Heart left ventricle (tissue), 16 donors: ENCODE measurements at regions not wholly inside any gene's neighbourhood (a gene's known extent, or its start where the extent isn't known, plus 50 kb on each side); places are given as distances from the start of the nearest gene placed in this dataset.

ENCODE experiments used
- ATAC-seq, 4 donors: fragments of 200-7000 bp; cut with Tn5 transposase; one replicate each; pipeline ENCODE4 v1.9.1; 2020 to 2022; ENCODE audit warnings: moderate library complexity in 4 of 4, mild to moderate bottlenecking in 3 of 4, moderate number of reproducible peaks in 1 of 4
- DNase-seq, 5 donors: peaks; one replicate each; pipeline ENCODE4 v3.0.0-alpha.2; 2020
- H3K27ac ChIP-seq, 12 donors: fragments of 200-600 bp; sonication (generic) in 4 of 12; one replicate each; pipeline versions ENCODE4 v1.5.0 to v1.8.0; 2016 to 2022; ENCODE audit warnings: mild to moderate bottlenecking in 2 of 12
- H3K27me3 ChIP-seq, 9 donors: fragments of 200-600 bp; sonication (generic) in 2 of 9; one replicate each; pipeline versions ENCODE4 v1.5.1 to v1.8.0; 2016 to 2022; ENCODE audit warnings: mild to moderate bottlenecking in 3 of 9
- H3K36me3 ChIP-seq, 9 donors: fragments of 200-600 bp; sonication (generic) in 2 of 9; one replicate each; pipeline versions ENCODE4 v1.5.0 to v1.8.0; 2018 to 2022; ENCODE audit warnings: mild to moderate bottlenecking in 2 of 9
- H3K4me1 ChIP-seq, 12 donors: fragments of 200-600 bp; sonication (generic) in 4 of 12; one replicate each; pipeline versions ENCODE4 v1.5.0 to v1.8.0; 2016 to 2022; ENCODE audit warnings: mild to moderate bottlenecking in 3 of 12
- H3K4me3 ChIP-seq, 12 donors: fragments of 200-600 bp; sonication (generic) in 4 of 12; one replicate each; pipeline versions ENCODE4 v1.5.0 to v1.8.0; 2017 to 2022; ENCODE audit warnings: mild to moderate bottlenecking in 9 of 12, moderate library complexity in 4 of 12
- H3K9me3 ChIP-seq, 12 donors: fragments of 200-600 bp; sonication (generic) in 4 of 12; one replicate each; pipeline versions ENCODE4 v1.5.0 to v1.8.0; 2016 to 2022; ENCODE audit warnings: mild to moderate bottlenecking in 1 of 12
- POLR2A ChIP-seq, 2 donors: fragments of 450-650 bp; IDR thresholded peaks; one replicate each; pipeline ENCODE4 v1.6.1; 2017; ENCODE audit warnings: antibody characterized with exemption in 2 of 2, mild to moderate bottlenecking in 2 of 2, moderate library complexity in 2 of 2
- WGBS, 4 donors: extraction: QIAGEN DNeasy Blood & Tissue Kit in 2 of 4; methylation state at CpG; one replicate each; pipeline versions ENCODE4 v1.1.5 to v1.1.7; 2013 to 2018; 5-methylcytosine and 5-hydroxymethylcytosine counted together
- intact Hi-C, 10 donors: fragments of 100-400 bp; cut with DNase I; formaldehyde crosslinking; loops; one replicate each; pipeline versions ENCODE4 v1.11.1 to v1.14.2; 2022
- TF ChIP-seq, protein P1 (sequence below), 12 donors: fragments of 200-600 bp; sonication (generic) in 4 of 12; IDR thresholded peaks; one replicate each; pipeline versions ENCODE4 v1.5.0 to v1.8.0; 2018 to 2022; ENCODE audit warnings: antibody characterized with exemption in 12 of 12, mild to moderate bottlenecking in 5 of 12
- donor health status: ischemic (EF 13 %, LVEDD 7.1; RV severe dilation, severe dysfunction).
- donor health status: healthy with polysubstance abuse.
- donor health status: DM: no; HTN: yes; CAD: no.
- donor health status: DM: no; HTN: no; CAD: no.
- donor health status: ischemic (EF 25% LVEDD 6.9; RV normal size, moderate dysfunction).
- donor health status: ischemic (EF 25% LVEDD 5.7; RV mildly dilated, moderate dysfunction).
- donor health status: healthy.
- donor health status: DM: yes; HTN: yes; CAD: no.
- donor health status: ischemic (EF 35%, LVEDD 5.7; RV mildly dilated, moderate dysfunction).
- donor health status: nonischemic (EF 11% LVEDD 7.7; RV severe dilation, severe dysfunction).
- donor health status: DM: yes; HTN: yes; CAD: no.
- donor health status: PGD.
- donor health status: ischemic (EF 29% LVEDD 5.4; RV normal size, mild dysfunction).
- donor health status: nonischemic (EF 23%, LVEDD 6.1; RV moderate dilation, normal function).

DNA sequence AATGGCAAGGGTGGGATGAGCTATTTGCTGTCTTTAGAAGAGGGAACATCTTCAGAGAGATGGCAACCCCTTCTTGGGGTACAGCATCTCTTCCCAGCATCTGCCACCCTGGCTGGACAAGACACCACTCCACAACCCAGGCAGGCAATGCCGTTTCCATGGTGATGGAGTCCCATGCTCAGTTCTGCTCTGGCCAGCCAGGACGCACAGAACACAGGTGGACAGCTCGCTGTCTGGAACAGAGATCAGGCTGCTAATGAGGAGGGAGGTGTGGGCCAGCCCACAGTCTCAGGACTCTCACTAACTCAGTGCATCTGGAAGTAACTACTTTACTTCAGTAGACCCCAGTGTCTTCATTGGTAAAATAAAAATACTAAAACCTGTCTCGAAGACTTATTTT, 321.0 kb upstream of the CPEB2 start:
- no peaks in the 10 kb centered on the region for H3K4me1 ChIP-seq
- H3K4me3 ChIP-seq: no peak overlapping the region
- H3K36me3 ChIP-seq: no peaks in the 10 kb centered on the region
- no peak overlapping the region for H3K27ac ChIP-seq
- no peaks in the 10 kb centered on the region for H3K27me3 ChIP-seq
- DNase-seq: no peak
- 82 to 89% (median 85%) methylated on average over 1 to 4 of the region's 4 CpGs for WGBS, 4 donors
- intact Hi-C loops: no loop called here
- TF ChIP-seq, protein P1, sequence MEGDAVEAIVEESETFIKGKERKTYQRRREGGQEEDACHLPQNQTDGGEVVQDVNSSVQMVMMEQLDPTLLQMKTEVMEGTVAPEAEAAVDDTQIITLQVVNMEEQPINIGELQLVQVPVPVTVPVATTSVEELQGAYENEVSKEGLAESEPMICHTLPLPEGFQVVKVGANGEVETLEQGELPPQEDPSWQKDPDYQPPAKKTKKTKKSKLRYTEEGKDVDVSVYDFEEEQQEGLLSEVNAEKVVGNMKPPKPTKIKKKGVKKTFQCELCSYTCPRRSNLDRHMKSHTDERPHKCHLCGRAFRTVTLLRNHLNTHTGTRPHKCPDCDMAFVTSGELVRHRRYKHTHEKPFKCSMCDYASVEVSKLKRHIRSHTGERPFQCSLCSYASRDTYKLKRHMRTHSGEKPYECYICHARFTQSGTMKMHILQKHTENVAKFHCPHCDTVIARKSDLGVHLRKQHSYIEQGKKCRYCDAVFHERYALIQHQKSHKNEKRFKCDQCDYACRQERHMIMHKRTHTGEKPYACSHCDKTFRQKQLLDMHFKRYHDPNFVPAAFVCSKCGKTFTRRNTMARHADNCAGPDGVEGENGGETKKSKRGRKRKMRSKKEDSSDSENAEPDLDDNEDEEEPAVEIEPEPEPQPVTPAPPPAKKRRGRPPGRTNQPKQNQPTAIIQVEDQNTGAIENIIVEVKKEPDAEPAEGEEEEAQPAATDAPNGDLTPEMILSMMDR (IDR thresholded peaks at IDR 0.05): no peak
- TF ChIP-seq POLR2A (IDR thresholded peaks at IDR 0.05): no peak
- no peak for ATAC-seq
- peaks cover 0 to 15% (median 0%) of the 10 kb centered on the region in 12 donors for H3K9me3 ChIP-seq

GRCh38 chr4:14693728-14694127, 308.6 kb upstream of the CPEB2 start:
- Histone ChIP-seq H3K4me1 (peaks cover 0 to 3% (median 0%) of the 10 kb centered on the region in 12 donors), H3K27me3 (no peaks in the 10 kb centered on the region), H3K36me3 (no peaks in the 10 kb centered on the region), H3K4me3 (no peak overlapping the region), H3K27ac (no peak overlapping the region), H3K9me3 (peaks cover 0 to 3% (median 0%) of the 10 kb centered on the region in 12 donors)
- no peak for ATAC-seq
- no peak for TF ChIP-seq POLR2A (IDR thresholded peaks at IDR 0.05)
- TF ChIP-seq, protein P1 (IDR thresholded peaks at IDR 0.05): no peak
- no peak for DNase-seq
- intact Hi-C loops: no loop called here

DNA sequence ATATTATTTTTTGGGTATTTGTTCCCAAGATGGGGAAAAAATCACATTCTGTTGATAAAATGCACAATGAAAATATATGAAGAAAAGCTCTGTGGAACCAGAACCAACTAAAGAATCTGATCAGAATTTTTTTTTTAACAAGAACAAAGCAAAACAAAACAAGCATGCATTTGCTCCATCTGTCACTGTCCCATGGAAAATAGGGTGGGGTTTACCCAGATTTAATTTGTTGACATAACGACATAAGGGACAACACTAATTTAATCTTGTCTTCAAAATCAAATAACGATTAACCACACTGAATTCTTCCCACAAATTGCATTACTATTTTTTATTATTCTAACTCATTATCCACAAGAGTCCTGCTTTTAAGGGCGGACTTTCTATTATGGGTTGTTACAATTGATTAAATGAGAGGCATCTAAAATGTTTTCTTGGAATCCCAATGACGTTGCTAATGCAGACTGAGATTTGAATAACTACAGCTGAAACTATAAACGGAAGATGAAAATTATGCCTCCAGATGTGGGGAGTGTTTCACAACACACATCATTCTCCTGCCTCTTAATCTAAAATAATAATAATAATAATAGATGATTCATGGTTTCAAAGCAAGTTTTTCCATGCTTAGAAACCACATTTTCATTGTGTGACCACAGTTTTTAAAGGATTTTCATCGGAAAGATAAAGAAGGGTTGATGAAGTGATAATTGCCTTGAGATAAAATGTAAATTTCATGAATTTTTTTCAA, 307.0 kb upstream of the CPEB2 start:
- no peak for DNase-seq
- H3K36me3 ChIP-seq: no peaks in the 10 kb centered on the region
- ATAC-seq: no peak
- H3K9me3 ChIP-seq: peaks cover 0 to 3% (median 0%) of the 10 kb centered on the region in 12 donors
- 69 to 79% (median 76%) methylated on average over 6 of the region's 6 CpGs for WGBS, 4 donors
- no peak overlapping the region for H3K27ac ChIP-seq
- peaks cover 0 to 3% (median 0%) of the 10 kb centered on the region in 12 donors for H3K4me1 ChIP-seq
- H3K27me3 ChIP-seq: no peaks in the 10 kb centered on the region
- no peak overlapping the region for H3K4me3 ChIP-seq
- intact Hi-C loops: no loop called here
- TF ChIP-seq, protein P1 (IDR thresholded peaks at IDR 0.05): no peak
- TF ChIP-seq POLR2A (IDR thresholded peaks at IDR 0.05): no peak

- Histone ChIP-seq H3K27me3 (no peaks in the 10 kb centered on the region), H3K4me1 (peaks cover 0 to 21% (median 5%) of the 10 kb centered on the region in 12 donors), H3K9me3 (no peaks in the 10 kb centered on the region), H3K4me3 (no peak overlapping the region), H3K36me3 (no peaks in the 10 kb centered on the region), H3K27ac (no peak overlapping the region)
- TF ChIP-seq, protein P1 (IDR thresholded peaks at IDR 0.05): no peak
- no peak for TF ChIP-seq POLR2A (IDR thresholded peaks at IDR 0.05)
- intact Hi-C loops: no loop called here
- ATAC-seq (no peak), DNase-seq (no peak)
These were observed 302.2 kb upstream of the CPEB2 start for GRCh38 chr4:14700083-14700482.
